GM18508 (cell line): ENCODE measurements at regions not wholly inside any gene's neighbourhood (a gene's known extent, or its start where the extent isn't known, plus 50 kb on each side); places are given as distances from the start of the nearest gene placed in this dataset.

Source experiments
- ATAC-seq: cut with Tn5 transposase; IDR thresholded peaks from one replicate; pipeline ENCODE4 v1.9.1; 2021; ENCODE audit warnings: moderate number of reproducible peaks; ENCODE audit not compliant: insufficient read depth, unreplicated experiment

GRCh38 chr9:22383718-22384117 lies 62.9 kb upstream of the DMRTA1 start:
- no peak for ATAC-seq

- no peak for ATAC-seq
Measured at GRCh38 chr9:22389271-22389670, 57.4 kb upstream of the DMRTA1 start.

- ATAC-seq, result no peak
Measured at GRCh38 chr9:22392523-22392922, 54.1 kb upstream of the DMRTA1 start.

- no peak for ATAC-seq
Measured at GRCh38 chr9:22395687-22396141, 50.9 kb upstream of the DMRTA1 start.
